A172 (cell line): ENCODE measurements at regions not wholly inside any gene's neighbourhood (a gene's known extent, or its start where the extent isn't known, plus 50 kb on each side); places are given as distances from the start of the nearest gene placed in this dataset.
A peak's percentile ranks its signal among the peaks of the same experiment; 100 is the strongest.

Experiments used
- DNase-seq: peaks from one replicate; pipeline ENCODE4 v3.0.0-alpha.2; 2015; ENCODE audit warnings: low spot score

GRCh38 chr21:24737296-24737850 lies 869.9 kb downstream of the MRPL39 start:
- no peak for DNase-seq

- no peak for DNase-seq
These were observed 876.6 kb downstream of the MRPL39 start for GRCh38 chr21:24730661-24731060.

- no peak for DNase-seq
These were observed 877.7 kb downstream of the MRPL39 start for GRCh38 chr21:24729568-24729967.

- no peak for DNase-seq
These were observed 879.4 kb downstream of the MRPL39 start for GRCh38 chr21:24727803-24728440.

- no peak for DNase-seq
These were observed 890.9 kb downstream of the MRPL39 start for GRCh38 chr21:24716281-24716918.

GRCh38 chr21:24714646-24715200 lies 892.6 kb downstream of the MRPL39 start:
- no peak for DNase-seq

- no peak for DNase-seq
These were observed 902.1 kb downstream of the MRPL39 start for GRCh38 chr21:24705201-24705600.

- DNase-seq: no peak
These were observed 913.5 kb downstream of the MRPL39 start for GRCh38 chr21:24693779-24694178.

- no peak for DNase-seq
These were observed 925.8 kb downstream of the MRPL39 start for GRCh38 chr21:24681456-24681855.

- DNase-seq: no peak
These were observed 935.4 kb downstream of the MRPL39 start for GRCh38 chr21:24671901-24672300.

GRCh38 chr21:24658926-24659325 lies 948.4 kb downstream of the MRPL39 start:
- DNase-seq: no peak

- DNase-seq: peak; percentile 14
These were observed 949.3 kb downstream of the MRPL39 start for GRCh38 chr21:24658026-24658425.

- DNase-seq: no peak
These were observed 957.6 kb downstream of the MRPL39 start for GRCh38 chr21:24649691-24650090.

- no peak for DNase-seq
These were observed 970.6 kb downstream of the MRPL39 start for GRCh38 chr21:24636696-24637095.

- no peak for DNase-seq
These were observed 972.5 kb downstream of the MRPL39 start for GRCh38 chr21:24634749-24635148.

- DNase-seq: no peak
These were observed 978.7 kb downstream of the MRPL39 start for GRCh38 chr21:24628536-24628935.

- DNase-seq: no peak
These were observed 979.2 kb downstream of the MRPL39 start for GRCh38 chr21:24628046-24628445.

GRCh38 chr21:24617819-24618218 lies 989.5 kb downstream of the MRPL39 start:
- no peak for DNase-seq

- DNase-seq: peak; percentile 9
These were observed 1013.2 kb downstream of the MRPL39 start for GRCh38 chr21:24594082-24594481.

GRCh38 chr21:24590261-24590660 lies 1017.0 kb downstream of the MRPL39 start:
- DNase-seq: no peak

- no peak for DNase-seq
These were observed 1023.8 kb downstream of the MRPL39 start for GRCh38 chr21:24583473-24583872.

- DNase-seq: no peak
These were observed 1030.0 kb downstream of the MRPL39 start for GRCh38 chr21:24577301-24577700.

GRCh38 chr21:24561291-24561690 lies 1046.0 kb downstream of the MRPL39 start:
- no peak for DNase-seq
